ENCODE measurements at regions not wholly inside any gene's neighbourhood (a gene's known extent, or its start where the extent isn't known, plus 50 kb on each side); places are given as distances from the start of the nearest gene placed in this dataset.
"Not testable (repeated sequence)": the region's sequence is repeated elsewhere in the genome, so short reads cannot be mapped to it uniquely, and the experiment has no call there.

- no peak for TF ChIP-seq CTCF (IDR thresholded peaks at IDR 0.05; ENCODE audit: control extremely low read depth, extremely low read depth, low read depth, missing control alignments)
- DNase-seq (ENCODE audit: extremely low spot score), result no peak
- CTCF ChIA-PET, result no interaction called here
- POLR2A ChIA-PET, result no interaction called here
Measured at GRCh38 chr14:29392287-29392686, 535.4 kb downstream of the PRKD1 start.

GRCh38 chr14:29403091-29403490 lies 524.6 kb downstream of the PRKD1 start:
- ChIA-PET POLR2A (no interaction called here), CTCF (no interaction called here)
- DNase-seq (ENCODE audit: extremely low spot score), result no peak
- no peak for TF ChIP-seq CTCF (IDR thresholded peaks at IDR 0.05; ENCODE audit: control extremely low read depth, extremely low read depth, low read depth, missing control alignments)

GRCh38 chr14:29410581-29410980 lies 517.1 kb downstream of the PRKD1 start:
- ChIA-PET POLR2A (no interaction called here), CTCF (no interaction called here)
- DNase-seq (ENCODE audit: extremely low spot score), result no peak
- no peak for TF ChIP-seq CTCF (IDR thresholded peaks at IDR 0.05; ENCODE audit: control extremely low read depth, extremely low read depth, low read depth, missing control alignments)

GRCh38 chr14:29414931-29415330 lies 512.7 kb downstream of the PRKD1 start:
- POLR2A ChIA-PET; CTCF ChIA-PET; DNase-seq (ENCODE audit: extremely low spot score): not testable (repeated sequence)

- ChIA-PET CTCF (no interaction called here), POLR2A (no interaction called here)
- DNase-seq (ENCODE audit: extremely low spot score), result no peak
- TF ChIP-seq CTCF (IDR thresholded peaks at IDR 0.05; ENCODE audit: control extremely low read depth, extremely low read depth, low read depth, missing control alignments), result no peak
Measured at GRCh38 chr14:29419736-29420135, 507.9 kb downstream of the PRKD1 start.

GRCh38 chr14:29421156-29421728 lies 506.4 kb downstream of the PRKD1 start:
- no peak for TF ChIP-seq CTCF (IDR thresholded peaks at IDR 0.05; ENCODE audit: control extremely low read depth, extremely low read depth, low read depth, missing control alignments)
- no peak for DNase-seq (ENCODE audit: extremely low spot score)
- ChIA-PET CTCF (no interaction called here), POLR2A (no interaction called here)

- no peak for DNase-seq (ENCODE audit: extremely low spot score)
- ChIA-PET CTCF (no interaction called here), POLR2A (no interaction called here)
- no peak for TF ChIP-seq CTCF (IDR thresholded peaks at IDR 0.05; ENCODE audit: control extremely low read depth, extremely low read depth, low read depth, missing control alignments)
Measured at GRCh38 chr14:29425705-29426482, 501.8 kb downstream of the PRKD1 start.

Data from GM10248 (cell line).